ENCODE measurements at regions not wholly inside any gene's neighbourhood (a gene's known extent, or its start where the extent isn't known, plus 50 kb on each side); places are given as distances from the start of the nearest gene placed in this dataset.

- TF ChIP-seq, protein P1, sequence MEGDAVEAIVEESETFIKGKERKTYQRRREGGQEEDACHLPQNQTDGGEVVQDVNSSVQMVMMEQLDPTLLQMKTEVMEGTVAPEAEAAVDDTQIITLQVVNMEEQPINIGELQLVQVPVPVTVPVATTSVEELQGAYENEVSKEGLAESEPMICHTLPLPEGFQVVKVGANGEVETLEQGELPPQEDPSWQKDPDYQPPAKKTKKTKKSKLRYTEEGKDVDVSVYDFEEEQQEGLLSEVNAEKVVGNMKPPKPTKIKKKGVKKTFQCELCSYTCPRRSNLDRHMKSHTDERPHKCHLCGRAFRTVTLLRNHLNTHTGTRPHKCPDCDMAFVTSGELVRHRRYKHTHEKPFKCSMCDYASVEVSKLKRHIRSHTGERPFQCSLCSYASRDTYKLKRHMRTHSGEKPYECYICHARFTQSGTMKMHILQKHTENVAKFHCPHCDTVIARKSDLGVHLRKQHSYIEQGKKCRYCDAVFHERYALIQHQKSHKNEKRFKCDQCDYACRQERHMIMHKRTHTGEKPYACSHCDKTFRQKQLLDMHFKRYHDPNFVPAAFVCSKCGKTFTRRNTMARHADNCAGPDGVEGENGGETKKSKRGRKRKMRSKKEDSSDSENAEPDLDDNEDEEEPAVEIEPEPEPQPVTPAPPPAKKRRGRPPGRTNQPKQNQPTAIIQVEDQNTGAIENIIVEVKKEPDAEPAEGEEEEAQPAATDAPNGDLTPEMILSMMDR (IDR thresholded peaks at IDR 0.05; ENCODE audit: insufficient read depth, low read depth, low read length), result no peak
- no peak for TF ChIP-seq EZH2 (IDR thresholded peaks at IDR 0.05; ENCODE audit: insufficient read depth, low read length)
Measured at GRCh38 chr5:146956217-146956616, 77.7 kb upstream of the PPP2R2B start.

Measured in astrocyte (in vitro differentiated cells and primary cell).